ENCODE measurements at regions not wholly inside any gene's neighbourhood (a gene's known extent, or its start where the extent isn't known, plus 50 kb on each side); places are given as distances from the start of the nearest gene placed in this dataset.

- TF ChIP-seq CTCF (IDR thresholded peaks at IDR 0.05; ENCODE audit: low read length) (no peak), EZH2 (IDR thresholded peaks at IDR 0.05; ENCODE audit: borderline replicate concordance, low read length) (no peak)
Measured at GRCh38 chr12:58321414-58321813, 380.0 kb downstream of the ATP23 start.
